HepG2 (cell line): ENCODE measurements at regions not wholly inside any gene's neighbourhood (a gene's known extent, or its start where the extent isn't known, plus 50 kb on each side); places are given as distances from the start of the nearest gene placed in this dataset.

Source experiments
- ATRX ChIP-seq: sonication (generic); formaldehyde crosslinking; IDR thresholded peaks from 2 replicates; pipeline ENCODE4 v1.4.0; 2020; ENCODE audit warnings: missing genetic modification reagents, borderline replicate concordance
- CREB1 ChIP-seq, 2 experiments: fragments of 450-650 bp in 1 of 2; IDR thresholded peaks; 2 replicates each; pipeline ENCODE4 v1.6.1; 2016 to 2017; ENCODE audit warnings: control low read depth in 1 of 2, mild to moderate bottlenecking in 1 of 2, missing compliant biosample characterization in 1 of 2, missing genetic modification characterization in 1 of 2
- HNF4A ChIP-seq: sonication (generic); formaldehyde crosslinking; IDR thresholded peaks from 2 replicates; pipeline ENCODE4 v1.4.0; 2020; ENCODE audit warnings: missing genetic modification reagents
- HOXA5 ChIP-seq: sonication (generic); formaldehyde crosslinking; IDR thresholded peaks from 2 replicates; pipeline ENCODE4 v1.4.0; 2020; ENCODE audit warnings: missing genetic modification reagents
- ISL2 ChIP-seq: sonication (generic); formaldehyde crosslinking; IDR thresholded peaks from 2 replicates; pipeline ENCODE4 v1.5.0; 2020; ENCODE audit warnings: missing genetic modification reagents
- KAT7 ChIP-seq: IDR thresholded peaks from 2 replicates; pipeline ENCODE4 v1.6.1; 2018; ENCODE audit warnings: borderline replicate concordance, missing compliant biosample characterization
- MED13 ChIP-seq: sonication (generic); formaldehyde crosslinking; IDR thresholded peaks from 2 replicates; pipeline ENCODE4 v1.5.0; 2020; ENCODE audit warnings: missing genetic modification reagents
- MYC ChIP-seq: sonication (generic); formaldehyde crosslinking; IDR thresholded peaks from 2 replicates; pipeline ENCODE4 v1.9.0; 2021; ENCODE audit warnings: missing genetic modification reagents, borderline replicate concordance
- NR2F1 ChIP-seq, 2 experiments: fragments of 450-650 bp in 1 of 2; formaldehyde crosslinking in 1 of 2; IDR thresholded peaks; 2 replicates each; pipeline versions ENCODE4 v1.5.0 to v1.6.1; 2016 to 2020; ENCODE audit warnings: mild to moderate bottlenecking in 1 of 2, missing compliant biosample characterization in 1 of 2, missing genetic modification reagents in 1 of 2, moderate library complexity in 1 of 2
- RORA ChIP-seq: sonication (generic); formaldehyde crosslinking; IDR thresholded peaks from 2 replicates; pipeline ENCODE4 v1.5.0; 2020; ENCODE audit warnings: mild to moderate bottlenecking, missing genetic modification reagents, moderate library complexity
- SAFB2 ChIP-seq: sonication (generic); formaldehyde crosslinking; IDR thresholded peaks from 2 replicates; pipeline ENCODE4 v1.5.1; 2020; ENCODE audit warnings: missing genetic modification reagents, low read depth, mild to moderate bottlenecking, borderline replicate concordance
- SALL1 ChIP-seq: sonication (generic); formaldehyde crosslinking; IDR thresholded peaks from 2 replicates; pipeline ENCODE4 v1.8.0; 2022; ENCODE audit warnings: mild to moderate bottlenecking, missing genetic modification reagents
- ZNF121 ChIP-seq: sonication (generic); formaldehyde crosslinking; IDR thresholded peaks from 2 replicates; pipeline ENCODE4 v1.5.0; 2020; ENCODE audit warnings: mild to moderate bottlenecking, missing genetic modification reagents
- ZNF17 ChIP-seq: sonication (generic); formaldehyde crosslinking; IDR thresholded peaks from 2 replicates; pipeline ENCODE4 v1.5.0; 2020; ENCODE audit warnings: mild to moderate bottlenecking, missing genetic modification reagents
- ZNF260 ChIP-seq: sonication (generic); formaldehyde crosslinking; IDR thresholded peaks from 2 replicates; pipeline ENCODE4 v1.4.0; 2020; ENCODE audit warnings: missing genetic modification reagents, low read depth, mild to moderate bottlenecking, borderline replicate concordance
- ZNF557 ChIP-seq: sonication (generic); formaldehyde crosslinking; IDR thresholded peaks from 2 replicates; pipeline ENCODE4 v1.4.0; 2020; ENCODE audit warnings: missing genetic modification reagents
- ZNF570 ChIP-seq: sonication (generic); formaldehyde crosslinking; IDR thresholded peaks from 2 replicates; pipeline ENCODE4 v1.4.0; 2020; ENCODE audit warnings: mild to moderate bottlenecking, missing genetic modification reagents, borderline replicate concordance
- ZNF615 ChIP-seq: sonication (generic); formaldehyde crosslinking; IDR thresholded peaks from 2 replicates; pipeline ENCODE4 v1.5.0; 2020; ENCODE audit warnings: mild to moderate bottlenecking, missing genetic modification reagents, borderline replicate concordance
- ZNF652 ChIP-seq: IDR thresholded peaks from 2 replicates; pipeline ENCODE4 v1.6.1; 2016; ENCODE audit warnings: low read depth, borderline replicate concordance
- ZNF720 ChIP-seq: sonication (generic); formaldehyde crosslinking; IDR thresholded peaks from 2 replicates; pipeline ENCODE4 v1.4.0; 2020; ENCODE audit warnings: missing genetic modification reagents
- ZNF777 ChIP-seq: sonication (generic); formaldehyde crosslinking; IDR thresholded peaks from 2 replicates; pipeline ENCODE4 v1.4.0; 2020; ENCODE audit warnings: missing genetic modification reagents
- ZNF891 ChIP-seq: sonication (generic); formaldehyde crosslinking; IDR thresholded peaks from 2 replicates; pipeline ENCODE4 v1.5.0; 2020; ENCODE audit warnings: mild to moderate bottlenecking, missing genetic modification reagents
- ZSCAN30 ChIP-seq: sonication (generic); formaldehyde crosslinking; IDR thresholded peaks from 2 replicates; pipeline ENCODE4 v1.5.0; 2020; ENCODE audit warnings: mild to moderate bottlenecking, missing genetic modification reagents
- ZZZ3 ChIP-seq: sonication (generic); formaldehyde crosslinking; IDR thresholded peaks from 2 replicates; pipeline ENCODE4 v1.4.0; 2020; ENCODE audit warnings: missing genetic modification reagents, mild to moderate bottlenecking, borderline replicate concordance
- TF ChIP-seq, protein P1 (sequence below): sonication (generic); formaldehyde crosslinking; IDR thresholded peaks from 2 replicates; pipeline ENCODE4 v1.4.0; 2020; ENCODE audit warnings: missing genetic modification reagents, borderline replicate concordance
- TF ChIP-seq, protein P2 (sequence below): IDR thresholded peaks from 2 replicates; pipeline ENCODE4 v1.6.1; 2016
- TF ChIP-seq, protein P3 (sequence below): IDR thresholded peaks from 2 replicates; pipeline ENCODE4 v1.6.1; 2016; ENCODE audit warnings: mild to moderate bottlenecking, missing biosample characterization, missing genetic modification reagents

DNA sequence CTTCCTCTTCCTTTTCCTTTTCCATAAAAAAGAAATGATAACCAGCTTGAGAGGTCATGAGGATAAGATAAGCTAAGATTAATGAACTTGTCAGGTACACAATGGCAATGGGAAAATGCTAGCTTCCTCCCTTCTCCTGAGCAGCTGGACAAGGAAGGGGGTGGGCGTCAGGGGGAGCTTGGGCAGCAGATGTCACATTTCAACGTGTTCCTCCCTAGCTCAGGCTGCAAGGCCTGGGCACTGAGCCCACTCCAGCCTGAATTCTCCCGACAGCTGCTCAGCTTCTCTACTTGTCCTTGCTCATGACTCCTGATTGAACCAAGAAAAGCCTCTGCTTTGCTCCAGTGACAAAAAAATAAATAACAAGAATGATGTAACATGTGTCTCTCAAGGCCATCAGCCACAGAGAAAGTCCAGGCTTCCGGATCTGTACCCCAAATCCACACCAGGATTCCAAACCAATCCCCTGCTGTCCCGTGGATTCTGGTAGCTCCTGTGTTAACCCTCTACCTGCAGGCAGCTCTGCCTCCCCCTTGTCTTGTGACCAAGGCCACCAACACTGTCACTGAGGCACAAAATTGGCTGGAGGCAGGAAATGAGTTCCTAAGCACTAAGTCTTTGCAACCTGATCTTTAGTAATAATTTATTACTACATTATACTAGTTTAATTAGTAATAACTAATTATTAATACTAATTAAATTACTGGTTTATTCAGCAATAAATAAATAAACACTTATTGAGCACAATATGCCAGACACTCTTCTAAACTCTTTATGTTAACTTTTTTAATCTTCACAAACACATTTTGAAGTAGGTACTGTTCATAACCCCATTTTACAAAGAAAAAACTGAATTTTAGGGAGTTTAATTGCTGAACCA lies 146.5 kb downstream of the CCDC34 start (continued):
- TF ChIP-seq, protein P1, sequence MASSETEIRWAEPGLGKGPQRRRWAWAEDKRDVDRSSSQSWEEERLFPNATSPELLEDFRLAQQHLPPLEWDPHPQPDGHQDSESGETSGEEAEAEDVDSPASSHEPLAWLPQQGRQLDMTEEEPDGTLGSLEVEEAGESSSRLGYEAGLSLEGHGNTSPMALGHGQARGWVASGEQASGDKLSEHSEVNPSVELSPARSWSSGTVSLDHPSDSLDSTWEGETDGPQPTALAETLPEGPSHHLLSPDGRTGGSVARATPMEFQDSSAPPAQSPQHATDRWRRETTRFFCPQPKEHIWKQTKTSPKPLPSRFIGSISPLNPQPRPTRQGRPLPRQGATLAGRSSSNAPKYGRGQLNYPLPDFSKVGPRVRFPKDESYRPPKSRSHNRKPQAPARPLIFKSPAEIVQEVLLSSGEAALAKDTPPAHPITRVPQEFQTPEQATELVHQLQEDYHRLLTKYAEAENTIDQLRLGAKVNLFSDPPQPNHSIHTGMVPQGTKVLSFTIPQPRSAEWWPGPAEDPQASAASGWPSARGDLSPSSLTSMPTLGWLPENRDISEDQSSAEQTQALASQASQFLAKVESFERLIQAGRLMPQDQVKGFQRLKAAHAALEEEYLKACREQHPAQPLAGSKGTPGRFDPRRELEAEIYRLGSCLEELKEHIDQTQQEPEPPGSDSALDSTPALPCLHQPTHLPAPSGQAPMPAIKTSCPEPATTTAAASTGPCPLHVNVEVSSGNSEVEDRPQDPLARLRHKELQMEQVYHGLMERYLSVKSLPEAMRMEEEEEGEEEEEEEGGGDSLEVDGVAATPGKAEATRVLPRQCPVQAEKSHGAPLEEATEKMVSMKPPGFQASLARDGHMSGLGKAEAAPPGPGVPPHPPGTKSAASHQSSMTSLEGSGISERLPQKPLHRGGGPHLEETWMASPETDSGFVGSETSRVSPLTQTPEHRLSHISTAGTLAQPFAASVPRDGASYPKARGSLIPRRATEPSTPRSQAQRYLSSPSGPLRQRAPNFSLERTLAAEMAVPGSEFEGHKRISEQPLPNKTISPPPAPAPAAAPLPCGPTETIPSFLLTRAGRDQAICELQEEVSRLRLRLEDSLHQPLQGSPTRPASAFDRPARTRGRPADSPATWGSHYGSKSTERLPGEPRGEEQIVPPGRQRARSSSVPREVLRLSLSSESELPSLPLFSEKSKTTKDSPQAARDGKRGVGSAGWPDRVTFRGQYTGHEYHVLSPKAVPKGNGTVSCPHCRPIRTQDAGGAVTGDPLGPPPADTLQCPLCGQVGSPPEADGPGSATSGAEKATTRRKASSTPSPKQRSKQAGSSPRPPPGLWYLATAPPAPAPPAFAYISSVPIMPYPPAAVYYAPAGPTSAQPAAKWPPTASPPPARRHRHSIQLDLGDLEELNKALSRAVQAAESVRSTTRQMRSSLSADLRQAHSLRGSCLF: no peak
- no peak for TF ChIP-seq CREB1 (IDR thresholded peaks at IDR 0.05)
- no peak for TF ChIP-seq CREB1 (CRISPR knock-in tag; IDR thresholded peaks at IDR 0.05)
- TF ChIP-seq, protein P2, sequence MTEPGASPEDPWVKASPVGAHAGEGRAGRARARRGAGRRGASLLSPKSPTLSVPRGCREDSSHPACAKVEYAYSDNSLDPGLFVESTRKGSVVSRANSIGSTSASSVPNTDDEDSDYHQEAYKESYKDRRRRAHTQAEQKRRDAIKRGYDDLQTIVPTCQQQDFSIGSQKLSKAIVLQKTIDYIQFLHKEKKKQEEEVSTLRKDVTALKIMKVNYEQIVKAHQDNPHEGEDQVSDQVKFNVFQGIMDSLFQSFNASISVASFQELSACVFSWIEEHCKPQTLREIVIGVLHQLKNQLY (CRISPR knock-in tag): no peak
- TF ChIP-seq HNF4A (CRISPR knock-in tag): no peak
- TF ChIP-seq SALL1 (CRISPR knock-in tag): peak; percentile 21; the same call in 1 of the 2 replicates
- no peak for TF ChIP-seq ZNF615 (CRISPR knock-in tag)
- no peak for TF ChIP-seq NR2F1 (CRISPR knock-in tag; IDR thresholded peaks at IDR 0.05)
- no peak for TF ChIP-seq ZNF557
- no peak for TF ChIP-seq ZNF570 (CRISPR knock-in tag)
- no peak for TF ChIP-seq ATRX (CRISPR knock-in tag)
- TF ChIP-seq, protein P3, sequence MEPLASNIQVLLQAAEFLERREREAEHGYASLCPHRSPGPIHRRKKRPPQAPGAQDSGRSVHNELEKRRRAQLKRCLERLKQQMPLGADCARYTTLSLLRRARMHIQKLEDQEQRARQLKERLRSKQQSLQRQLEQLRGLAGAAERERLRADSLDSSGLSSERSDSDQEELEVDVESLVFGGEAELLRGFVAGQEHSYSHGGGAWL (CRISPR knock-in tag): no peak
- TF ChIP-seq SAFB2 (CRISPR knock-in tag): no peak
- TF ChIP-seq RORA (CRISPR knock-in tag): no peak
- TF ChIP-seq ISL2 (CRISPR knock-in tag): no peak
- no peak for TF ChIP-seq ZZZ3 (CRISPR knock-in tag)
- no peak for TF ChIP-seq ZNF777
- no peak for TF ChIP-seq ZNF891
- TF ChIP-seq ZNF260 (CRISPR knock-in tag): no peak
- TF ChIP-seq KAT7 (CRISPR knock-in tag): no peak
- TF ChIP-seq ZNF121: no peak
- no peak for TF ChIP-seq ZSCAN30 (CRISPR knock-in tag)
- TF ChIP-seq ZNF720 (CRISPR knock-in tag): no peak
- no peak for TF ChIP-seq MED13 (CRISPR knock-in tag)
- no peak for TF ChIP-seq MYC (CRISPR knock-in tag)
- TF ChIP-seq ZNF17 (CRISPR knock-in tag): no peak
- TF ChIP-seq HOXA5 (CRISPR knock-in tag): no peak
- peak; percentile 62; the same call in 1 of the 2 replicates for TF ChIP-seq ZNF652 (CRISPR knock-in tag)
